ENCODE measurements at regions not wholly inside any gene's neighbourhood (a gene's known extent, or its start where the extent isn't known, plus 50 kb on each side); places are given as distances from the start of the nearest gene placed in this dataset.

- intact Hi-C loops (cut with micrococcal nuclease) (no loop called here), dilution Hi-C loops (cut with HindIII; ENCODE audit: low sequenced_read_pairs, unreplicated experiment) (no loop called here), in situ Hi-C loops (cut with MboI; ENCODE audit: low sequenced_read_pairs) (no loop called here)
- DNase-seq (no peak), ATAC-seq (ENCODE audit: low read depth) (no peak)
- TF ChIP-seq CHD1 (IDR thresholded peaks at IDR 0.05; ENCODE audit: low read depth, low read length) (no peak), RFX5 (IDR thresholded peaks at IDR 0.05; ENCODE audit: low read depth, low read length) (no peak), MAFK (IDR thresholded peaks at IDR 0.05; ENCODE audit: low read depth, low read length) (no peak), RCOR1 (IDR thresholded peaks at IDR 0.05; ENCODE audit: insufficient replicate concordance, low read length) (no peak), RAD21 (IDR thresholded peaks at IDR 0.05; ENCODE audit: low read length) (no peak), NFE2L2 (IDR thresholded peaks at IDR 0.05; ENCODE audit: low read depth, low read length) (no peak)
- WGBS, 2 experiments (ENCODE audit: extremely low coverage in 2 of 2, insufficient read length in 1 of 2) = no CpG with 5 or more reads among the region's 2 CpGs
- BruUV-seq (replicated peaks) = no TSS peak
- no peaks in the 10 kb centered on the region for H4K20me1 ChIP-seq (ENCODE audit: insufficient read depth, low read length)
- H3K14ac ChIP-seq (replicated peaks; ENCODE audit: low read depth, low read length) = no peak overlapping the region
- no peaks in the 10 kb centered on the region for H3K79me1 ChIP-seq (ENCODE audit: low read depth in 1 of 2, low read length in 2 of 2)
- H3K4me3 ChIP-seq (ENCODE audit: insufficient read depth, low read depth, low read length) = no peak overlapping the region
- no peak overlapping the region for H2BK15ac ChIP-seq (ENCODE audit: low read depth, low read length)
- no peaks in the 10 kb centered on the region for H3K9me3 ChIP-seq (ENCODE audit: control insufficient read depth, insufficient read depth, low read length)
- no peak overlapping the region for H3K23ac ChIP-seq (ENCODE audit: low read depth, low read length)
- no peak overlapping the region for H2AK5ac ChIP-seq (ENCODE audit: low read depth, low read length)
- H3K9me1 ChIP-seq (ENCODE audit: insufficient read depth, low read length) = no peaks in the 10 kb centered on the region
- POLR2A ChIA-PET (ENCODE audit: unreplicated experiment) = no interaction called here
- H2BK5ac ChIP-seq (ENCODE audit: low read depth, low read length, poor library complexity, severe bottlenecking) = no peak overlapping the region
- H2BK20ac ChIP-seq (ENCODE audit: low read depth, low read length) = no peak overlapping the region
- H2AFZ ChIP-seq (replicated peaks; ENCODE audit: low read length, poor library complexity) = no peak overlapping the region
- H2AK9ac ChIP-seq (replicated peaks; ENCODE audit: low read depth, low read length, poor library complexity) = no peak overlapping the region
- no peak overlapping the region for H3K56ac ChIP-seq (ENCODE audit: extremely low read depth, insufficient read depth, low read length)
- no peak overlapping the region for H3K9ac ChIP-seq (ENCODE audit: low read depth, low read length)
- no peaks in the 10 kb centered on the region for H3K4me1 ChIP-seq (ENCODE audit: control insufficient read depth, insufficient read depth, low read length)
- H3K18ac ChIP-seq (ENCODE audit: low read depth, low read length) = no peak overlapping the region
- H3K36me3 ChIP-seq (ENCODE audit: control insufficient read depth, insufficient read depth, low read length) = no peaks in the 10 kb centered on the region
- no peak overlapping the region for H2BK120ac ChIP-seq (ENCODE audit: low read depth, low read length)
- no peak overlapping the region for H4K8ac ChIP-seq (ENCODE audit: low read depth in 2 of 2, low read length in 2 of 2)
- H3K4ac ChIP-seq (ENCODE audit: low read depth, low read length) = no peak overlapping the region
- no peak overlapping the region for H4K5ac ChIP-seq (ENCODE audit: low read depth, low read length)
- no peak overlapping the region for H4K91ac ChIP-seq (ENCODE audit: insufficient read depth, low read depth, low read length)
- no peak overlapping the region for H3K4me2 ChIP-seq (ENCODE audit: low read depth, low read length)
- no peak overlapping the region for H3K27ac ChIP-seq (ENCODE audit: insufficient read depth, low read length)
- CTCF ChIA-PET = interaction anchor here (0.6 kb wide), 1 partner anchor 1402 kb away, joined by 3 read pairs; a partner anchor contains a TSS
- H3K27me3 ChIP-seq (ENCODE audit: control insufficient read depth, insufficient read depth, low read length) = 0 out of 2 replicates have a peak, but pooled peaks cover 2% of the 10 kb centered on the region
These were observed 172.4 kb downstream of the EMP1 start for GRCh38 chr12:13368971-13369370.

Data from IMR-90 (cell line).